Activated T-cell treated with anti-CD3 and anti-CD28 coated beads for 4 hours (primary cell): ENCODE measurements at regions not wholly inside any gene's neighbourhood (a gene's known extent, or its start where the extent isn't known, plus 50 kb on each side); places are given as distances from the start of the nearest gene placed in this dataset.

Experiments
- DNase-seq: peaks from one replicate; pipeline ENCODE4 v3.0.0-alpha.2; 2020

- DNase-seq, result no peak
Measured at GRCh38 chr14:96729889-96730288, 67.3 kb upstream of the VRK1 start.

DNA sequence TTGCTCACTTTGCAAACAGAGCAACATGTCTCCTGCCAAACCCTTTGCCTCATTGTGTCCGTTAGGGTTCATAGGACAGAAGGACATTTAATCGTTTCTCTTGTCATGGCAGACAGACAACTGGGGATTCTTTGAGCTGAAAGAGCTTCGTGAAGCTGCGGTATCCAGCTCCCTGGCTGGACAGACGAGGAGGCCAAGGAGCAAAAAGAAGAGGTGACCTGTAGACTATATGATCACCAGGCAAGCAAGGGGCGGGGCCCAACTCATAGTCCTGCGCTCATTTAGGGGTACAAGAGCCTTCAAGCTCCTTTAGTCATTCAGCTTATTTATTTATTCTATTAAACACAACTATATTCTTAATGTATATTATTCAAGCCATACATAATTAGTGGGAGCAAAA, 66.8 kb upstream of the VRK1 start:
- no peak for DNase-seq

DNA sequence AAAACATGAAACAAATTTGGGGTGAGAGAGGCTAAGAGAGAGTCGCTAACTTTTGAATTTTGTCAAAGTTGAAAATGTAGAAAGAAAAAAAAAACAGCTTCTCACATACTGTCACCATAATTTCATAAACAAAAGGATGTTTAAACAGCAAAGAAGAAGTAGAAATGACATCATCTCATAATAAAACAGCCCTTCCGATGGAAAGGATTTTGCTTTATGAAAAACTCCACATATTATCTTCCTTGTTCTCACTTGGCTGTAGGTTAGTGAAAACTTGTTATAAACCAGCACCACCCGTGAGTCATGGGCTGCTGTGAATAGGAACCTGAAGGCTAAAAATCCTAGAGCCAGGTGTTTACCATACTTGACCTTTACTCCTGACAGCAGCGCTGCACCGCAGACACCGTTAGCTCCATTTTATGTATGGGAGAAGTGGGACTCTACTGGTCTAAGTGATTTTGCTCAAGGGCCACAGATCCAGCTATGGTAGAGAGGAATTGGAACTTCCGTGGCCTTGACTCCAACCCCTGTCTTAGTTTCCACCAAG, 63.0 kb upstream of the VRK1 start:
- DNase-seq, result no peak

DNA sequence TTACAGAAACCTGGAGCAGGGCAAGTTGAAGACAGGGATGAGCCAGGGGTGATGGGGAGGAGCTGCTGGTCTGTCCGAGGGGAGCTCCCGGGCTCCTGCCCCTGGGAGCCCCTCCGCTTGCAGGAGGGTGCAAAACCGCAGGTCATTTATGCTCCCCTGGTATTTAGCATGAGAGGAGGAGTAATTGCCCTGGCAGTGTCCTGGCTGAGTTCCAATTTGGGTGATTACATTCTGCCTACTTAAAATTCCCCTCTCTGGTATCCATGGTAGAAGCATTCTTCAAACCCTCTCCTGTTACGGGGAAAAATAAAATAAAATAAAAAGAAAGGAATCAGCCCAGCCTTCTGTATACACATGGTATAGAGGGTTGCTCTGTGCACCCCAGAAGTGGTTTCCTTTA, 61.7 kb upstream of the VRK1 start:
- no peak for DNase-seq

DNA sequence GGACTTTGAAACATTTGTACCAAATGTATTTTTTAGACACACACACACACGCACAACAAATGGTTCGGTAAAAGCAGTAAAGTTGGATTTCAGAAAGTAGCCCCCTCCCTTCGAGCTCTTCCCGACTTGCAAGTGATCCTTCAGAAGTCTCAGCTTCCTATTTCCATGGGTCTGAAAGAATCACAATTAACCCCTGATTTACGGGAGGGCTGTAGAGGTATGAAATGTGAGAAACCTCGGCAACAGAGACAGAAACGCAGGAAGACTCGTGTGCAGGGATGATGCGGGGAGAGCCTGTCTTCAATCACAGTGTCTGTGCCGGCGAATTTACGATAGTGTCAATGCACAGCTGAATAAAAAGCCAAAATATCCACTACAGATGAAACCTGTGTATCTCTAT, 60.7 kb upstream of the VRK1 start:
- DNase-seq, result no peak

GRCh38 chr14:96737881-96738280, 59.3 kb upstream of the VRK1 start:
- no peak for DNase-seq

- no peak for DNase-seq
Measured at GRCh38 chr14:96739200-96739910, 57.8 kb upstream of the VRK1 start.

DNA sequence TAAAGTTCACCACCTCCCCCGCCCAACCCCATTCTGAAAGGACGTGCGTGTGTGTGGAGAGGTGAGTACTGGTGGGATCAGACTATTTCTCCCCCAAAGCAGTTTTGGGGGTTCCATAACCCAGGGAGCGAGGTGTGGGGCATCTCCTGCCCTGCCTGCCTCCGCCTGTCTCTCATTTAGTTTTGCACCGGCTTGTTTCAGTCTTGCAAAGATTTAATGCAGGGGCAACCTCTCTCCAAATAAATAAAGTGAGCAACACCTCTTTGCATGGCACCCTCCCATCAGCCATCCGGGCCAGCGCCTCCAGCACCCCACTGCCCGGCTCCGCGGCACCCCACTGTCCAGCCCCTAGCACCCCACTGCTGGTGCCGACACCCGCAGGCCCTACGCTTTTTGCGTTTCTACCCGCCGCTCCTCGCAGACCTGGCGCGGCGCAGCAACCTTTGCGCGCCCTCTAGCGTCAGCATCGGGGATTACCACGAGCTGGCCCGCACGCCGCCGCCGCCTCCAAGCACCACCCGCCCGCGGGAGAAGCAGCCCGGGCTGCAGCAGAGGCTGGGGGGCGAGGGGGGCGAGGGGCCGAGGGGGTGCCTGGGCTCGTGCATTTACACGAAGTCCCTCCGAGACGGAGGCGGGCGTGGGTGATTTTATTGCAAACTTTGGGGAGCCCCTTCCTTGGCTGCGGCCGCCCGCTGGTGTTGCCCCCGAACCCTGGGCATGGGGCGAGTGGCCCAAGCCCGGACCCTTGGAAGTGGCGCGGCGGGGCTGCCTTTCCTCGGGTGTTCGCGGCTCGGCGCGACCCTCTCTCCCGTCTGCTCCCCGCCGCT, 55.8 kb upstream of the VRK1 start:
- DNase-seq, result peak; percentile 61

- DNase-seq, result no peak
Measured at GRCh38 chr14:96744262-96744661, 52.9 kb upstream of the VRK1 start.

DNA sequence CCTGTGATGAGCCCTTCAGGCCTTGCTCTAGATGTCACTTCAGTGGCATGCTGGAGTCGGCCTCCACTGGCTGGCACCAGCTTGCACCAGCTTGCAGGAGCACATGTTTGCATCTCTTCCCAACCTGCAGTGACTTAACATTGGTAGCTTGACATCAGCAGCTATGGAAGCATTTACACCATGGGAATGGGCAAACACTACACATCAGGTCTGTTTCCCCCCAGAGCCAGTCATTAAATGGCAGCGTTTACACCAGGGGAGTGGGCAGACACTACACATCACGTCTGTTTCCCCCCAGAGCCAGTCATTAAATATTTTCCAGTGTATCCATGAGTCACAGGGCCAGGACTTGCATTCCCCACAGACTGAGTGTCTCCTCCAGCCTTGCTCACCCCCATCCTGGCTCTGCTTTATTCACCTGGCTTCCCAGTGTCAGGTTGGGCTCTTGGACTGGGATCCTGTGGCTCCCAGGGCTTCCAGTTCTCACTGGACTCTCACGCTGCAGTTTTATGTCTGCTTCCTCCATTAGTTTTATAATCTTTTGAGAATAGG, 51.6 kb upstream of the VRK1 start:
- no peak for DNase-seq

DNA sequence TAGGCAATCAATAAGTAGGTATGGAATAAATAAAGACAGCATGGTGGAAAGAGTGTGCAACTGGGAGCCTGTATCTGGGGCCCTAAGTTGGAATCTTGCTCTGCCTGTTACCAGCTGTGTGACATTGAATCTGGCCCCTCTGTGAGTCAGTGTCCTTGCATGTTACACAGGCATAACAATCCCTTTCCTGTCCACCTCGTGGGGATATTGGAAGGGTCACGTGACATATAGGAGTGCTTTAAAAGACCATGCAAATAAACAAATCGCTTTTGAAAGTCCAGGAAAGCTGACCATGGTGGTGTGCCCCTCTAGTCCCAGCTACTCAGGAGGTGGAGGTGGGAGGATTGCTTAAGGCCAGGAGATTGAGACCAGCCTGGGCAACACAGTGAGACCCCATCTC, 51.1 kb upstream of the VRK1 start:
- no peak for DNase-seq

- DNase-seq, result no peak
Measured at GRCh38 chr14:96747006-96747405, 50.2 kb upstream of the VRK1 start.
